DMS153 treated with DMSO at 0.1 percent for 48 hours (cell line): ENCODE measurements at regions not wholly inside any gene's neighbourhood (a gene's known extent, or its start where the extent isn't known, plus 50 kb on each side); places are given as distances from the start of the nearest gene placed in this dataset.
"Not testable (repeated sequence)": the region's sequence is repeated elsewhere in the genome, so short reads cannot be mapped to it uniquely, and the experiment has no call there.

ENCODE experiments used
- DNase-seq: peaks from one replicate; lab custom pipeline; 2025; ENCODE audit not compliant: unreplicated experiment; lab: John Stamatoyannopoulos, UW

DNA sequence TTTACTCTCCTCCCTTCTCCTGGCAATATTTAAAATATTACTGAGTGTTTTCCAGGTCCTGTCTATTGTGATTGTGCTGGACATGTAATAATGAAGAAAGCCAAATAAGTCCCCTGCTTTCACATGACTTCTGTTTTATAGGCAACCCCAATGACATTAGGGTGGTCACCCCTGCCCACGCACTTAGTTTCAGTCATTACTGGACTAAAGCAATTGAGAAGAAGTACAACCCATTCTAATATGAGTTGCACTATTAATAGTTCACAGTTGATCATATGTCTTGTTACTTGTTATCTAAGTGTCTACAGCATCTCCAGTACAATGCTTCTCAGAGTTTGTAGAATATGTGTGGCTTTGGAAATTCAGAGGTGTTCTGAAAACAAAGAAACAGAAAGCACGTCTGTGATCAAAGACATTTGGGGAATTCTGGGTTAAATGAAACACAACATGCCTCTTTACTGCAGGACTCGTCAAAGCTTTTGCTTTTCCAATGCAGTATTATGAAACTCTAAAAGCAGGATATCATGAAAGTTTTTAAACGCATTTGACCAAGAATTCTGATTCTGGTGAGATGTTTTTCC lies 789.5 kb downstream of the DHX35 start:
- DNase-seq = no peak

DNA sequence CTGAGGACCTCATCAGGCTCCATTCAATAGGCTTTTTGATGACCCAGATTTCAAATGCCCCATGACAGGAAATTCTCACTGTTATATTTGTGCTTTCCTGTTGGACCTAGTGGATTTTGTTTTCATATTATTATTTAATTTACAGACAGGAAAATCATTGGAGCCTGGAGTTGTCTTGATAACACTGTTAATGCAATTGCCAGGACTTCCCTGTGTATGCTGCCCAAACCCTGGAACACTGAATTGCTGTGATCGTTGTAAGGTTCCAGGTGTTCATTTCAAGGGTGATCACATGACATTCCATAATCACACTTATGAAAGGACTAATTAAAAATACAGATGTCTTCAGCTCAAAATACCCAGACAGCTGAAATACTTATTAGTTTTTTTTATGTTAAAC lies 783.2 kb downstream of the DHX35 start:
- no peak for DNase-seq

DNA sequence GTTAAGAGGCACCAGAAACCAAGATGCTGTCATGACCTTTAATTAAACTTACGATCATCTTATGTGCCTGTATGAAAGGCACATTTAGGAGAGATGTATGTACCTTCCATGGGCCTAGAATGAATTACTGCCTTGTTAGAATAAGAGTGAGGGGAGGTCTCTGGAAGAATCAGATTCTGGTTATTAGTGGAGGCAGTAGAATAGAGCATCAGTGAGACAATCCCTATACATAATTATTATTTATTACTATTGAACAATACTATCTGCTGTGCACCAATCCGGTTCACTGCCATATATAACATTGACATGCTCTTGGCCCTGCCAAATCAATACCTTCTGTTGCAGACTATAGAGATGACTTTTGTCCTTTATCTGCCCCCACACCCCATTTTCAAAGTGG lies 776.5 kb downstream of the DHX35 start:
- no peak for DNase-seq

DNA sequence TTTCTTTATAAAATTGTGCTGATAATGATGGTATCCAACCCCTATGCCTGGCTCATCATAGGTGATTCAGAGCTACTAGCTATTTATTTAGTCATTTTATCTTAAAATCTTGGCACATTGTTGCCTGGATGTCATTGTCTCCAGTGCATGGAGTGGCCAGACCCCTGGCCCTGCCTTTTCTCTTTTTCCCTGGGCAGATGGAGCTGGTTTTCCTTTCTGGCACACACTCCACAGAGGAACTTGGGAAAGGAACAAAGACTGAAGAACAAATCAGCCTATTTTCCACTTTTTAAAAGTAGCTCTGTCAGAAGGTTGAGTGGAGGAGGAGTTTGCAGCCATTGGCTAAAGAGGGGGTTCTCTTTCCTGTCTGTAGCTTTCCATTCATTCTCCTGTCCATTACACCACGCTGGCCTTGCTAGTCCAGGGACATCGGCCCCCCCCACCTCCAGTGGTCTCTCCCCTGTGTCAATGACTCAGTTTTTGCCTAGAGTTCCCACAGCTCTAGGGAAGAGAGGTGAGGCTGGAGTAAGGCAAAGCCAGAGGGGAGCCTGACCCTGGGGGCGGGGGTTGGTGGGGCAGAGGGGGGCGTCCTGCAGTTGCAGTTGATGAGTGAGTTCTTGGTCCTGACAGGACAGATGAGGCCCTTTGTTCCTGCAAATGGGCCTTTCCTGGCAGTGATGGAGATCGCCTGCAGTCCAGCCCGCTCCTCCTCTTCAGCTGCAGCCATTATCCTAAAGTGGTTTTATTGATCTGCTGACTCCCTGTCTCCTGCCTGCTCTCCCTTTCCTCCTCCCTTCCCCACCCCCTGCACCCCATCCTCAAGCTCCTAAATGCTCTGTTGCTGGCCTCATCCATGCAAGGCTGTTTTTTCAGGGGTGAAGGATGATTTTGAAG lies 774.5 kb downstream of the DHX35 start:
- peak; percentile 31 for DNase-seq

DNA sequence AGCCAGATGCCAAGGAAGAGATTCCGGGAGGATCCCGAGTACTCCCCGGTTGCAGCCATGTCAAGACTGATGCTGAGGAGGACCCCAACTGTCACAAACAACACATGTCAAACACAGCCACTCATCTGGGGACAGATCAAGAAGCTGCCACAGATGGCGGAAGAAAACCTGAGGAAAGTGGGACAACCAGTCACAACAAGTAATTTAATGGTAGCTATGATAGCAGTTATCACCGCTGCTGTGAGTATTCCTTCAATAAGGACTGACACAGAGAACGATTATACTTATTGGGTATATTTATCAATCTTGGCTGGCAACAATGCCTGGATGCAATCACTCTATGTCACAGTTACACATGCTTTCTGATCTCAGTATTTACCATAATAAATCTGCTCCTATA lies 763.4 kb downstream of the DHX35 start:
- not testable (repeated sequence) for DNase-seq

DNA sequence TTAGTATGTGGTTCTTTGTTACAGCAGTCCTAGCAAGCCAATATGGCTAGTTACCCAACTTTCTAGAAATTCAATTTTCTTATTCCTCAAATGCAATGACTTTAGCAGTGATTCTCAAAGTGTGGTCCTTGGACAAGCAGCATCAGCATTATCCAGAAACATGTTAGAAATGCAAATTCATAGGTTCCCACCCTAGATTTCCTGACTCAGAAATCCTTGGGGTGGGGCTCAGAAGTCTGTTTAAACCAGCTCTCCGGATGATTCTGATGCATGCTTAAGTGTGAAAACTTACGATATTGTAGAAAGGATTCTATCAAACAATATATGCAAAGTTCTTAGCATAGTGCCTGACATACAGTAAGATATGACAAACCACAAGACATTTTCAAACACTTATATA lies 757.1 kb downstream of the DHX35 start:
- DNase-seq = no peak

DNA sequence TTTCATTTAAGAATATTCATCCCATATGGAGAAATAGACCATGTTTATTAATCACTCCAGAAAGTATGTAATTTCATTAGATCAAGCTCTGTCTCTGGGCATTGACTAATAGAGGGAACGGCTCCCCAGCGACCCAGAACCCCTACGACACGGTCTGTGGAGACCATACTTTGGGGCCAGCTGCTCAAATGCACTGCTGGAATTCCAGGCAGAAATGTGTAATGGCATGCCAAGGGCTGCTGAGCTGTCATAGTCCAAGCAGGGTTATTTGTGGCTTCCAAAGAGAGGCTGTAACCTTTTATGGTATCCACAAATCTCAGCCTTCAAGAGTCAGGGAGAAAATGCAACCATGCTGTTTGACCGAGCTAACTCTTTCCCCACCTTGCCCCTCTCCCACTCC lies 755.8 kb downstream of the DHX35 start:
- DNase-seq = no peak

DNA sequence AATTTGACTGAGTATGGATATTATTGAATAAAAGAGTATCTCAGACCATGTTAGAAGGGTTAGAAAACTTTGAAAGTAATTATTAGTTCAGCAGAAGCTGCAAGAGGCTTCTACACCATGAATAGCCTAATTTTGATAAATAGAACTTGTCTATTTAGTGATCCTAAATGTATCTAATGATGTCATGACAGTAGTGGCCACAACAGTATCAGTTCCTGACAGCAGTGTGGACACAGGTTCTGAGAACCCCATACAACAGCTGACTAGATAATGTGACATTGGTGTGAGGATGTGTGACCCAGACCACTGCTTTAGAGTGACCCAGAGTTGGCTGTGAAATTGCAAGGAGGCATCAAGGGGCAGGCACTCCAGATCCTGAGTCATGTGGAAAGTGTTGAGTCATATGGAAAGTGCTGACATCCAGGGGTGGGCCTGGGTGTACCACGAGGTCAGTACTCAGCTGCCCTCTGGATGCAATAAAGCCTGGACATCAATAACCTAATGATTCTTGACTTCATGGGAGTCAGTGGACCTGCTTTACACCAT lies 754.7 kb downstream of the DHX35 start:
- no peak for DNase-seq

DNA sequence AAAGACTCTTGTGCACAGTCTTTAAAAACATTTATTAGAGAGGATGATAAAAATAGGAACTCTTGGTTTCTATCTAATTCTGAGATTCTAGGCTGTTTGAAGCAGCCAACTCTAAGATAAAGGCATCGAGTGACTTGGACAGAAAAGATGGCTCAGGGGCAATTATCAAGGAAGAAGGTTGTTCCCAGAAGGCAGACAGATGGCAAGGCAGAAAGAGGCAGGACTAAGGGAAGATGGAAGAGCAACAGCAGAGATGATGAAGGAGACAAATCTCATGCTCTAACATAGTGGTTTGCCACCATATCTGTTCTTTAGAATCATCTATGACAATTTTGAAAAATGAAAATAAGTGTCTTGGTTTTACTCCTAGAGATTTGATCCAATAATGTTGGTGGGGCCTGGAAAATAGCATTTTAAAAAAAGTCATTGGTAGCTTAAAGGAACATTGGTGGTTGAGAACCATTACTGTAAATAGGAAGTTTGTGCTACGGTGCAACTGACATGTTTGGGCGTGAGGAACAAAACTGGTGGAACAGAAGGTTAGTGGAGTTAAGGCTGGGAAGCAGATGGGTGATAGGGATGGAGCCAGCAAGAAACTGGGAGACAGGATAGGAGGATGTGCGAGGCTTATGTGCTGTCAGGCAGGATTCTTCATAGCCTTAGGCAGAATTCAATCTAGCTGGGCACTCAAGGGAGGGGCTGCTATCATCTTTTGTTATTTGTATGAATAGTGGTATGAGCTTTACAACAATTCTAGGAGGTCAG lies 751.1 kb downstream of the DHX35 start:
- DNase-seq = no peak

DNA sequence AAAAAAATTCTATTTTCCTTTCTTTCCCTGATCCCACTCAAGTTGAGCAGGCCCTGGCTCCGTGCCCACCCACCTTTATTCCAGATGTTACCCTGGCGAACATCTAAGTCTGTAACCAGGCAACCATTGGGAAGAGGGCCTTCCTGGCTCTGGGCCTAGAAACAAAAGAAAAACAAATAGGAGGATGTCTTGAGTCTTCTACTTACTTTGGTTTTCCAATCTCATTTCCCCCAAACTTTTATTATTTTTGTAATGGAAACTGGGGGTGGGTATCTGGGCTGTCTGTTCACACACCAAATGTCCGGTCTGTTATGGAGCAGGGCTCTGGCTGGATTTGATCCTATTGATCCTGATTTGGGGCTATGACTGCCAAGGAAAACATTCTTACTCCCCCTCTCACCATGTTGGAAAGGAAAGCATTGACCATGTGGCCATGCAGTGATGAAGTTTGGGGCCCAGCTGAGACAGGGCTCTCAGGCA lies 744.1 kb downstream of the DHX35 start:
- DNase-seq = no peak

DNA sequence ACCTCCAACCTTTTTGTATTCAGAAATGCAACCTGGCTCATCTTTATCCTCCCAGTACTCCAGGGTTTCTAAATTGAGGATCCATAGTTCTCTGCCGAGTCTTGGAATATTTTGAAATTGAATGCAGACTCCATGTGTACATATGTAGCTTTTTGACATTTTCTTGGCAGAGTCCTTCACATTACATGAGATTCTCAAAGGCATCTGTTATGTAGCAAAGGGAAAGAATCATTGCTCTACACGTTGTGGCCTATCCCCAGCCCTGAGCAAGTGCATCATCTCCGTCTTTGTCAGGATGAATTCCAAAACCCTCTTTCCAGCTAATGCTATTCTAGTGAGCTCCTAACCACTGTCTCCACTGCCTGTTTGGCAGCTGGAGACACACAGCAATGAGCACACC lies 742.9 kb downstream of the DHX35 start:
- DNase-seq = no peak

DNA sequence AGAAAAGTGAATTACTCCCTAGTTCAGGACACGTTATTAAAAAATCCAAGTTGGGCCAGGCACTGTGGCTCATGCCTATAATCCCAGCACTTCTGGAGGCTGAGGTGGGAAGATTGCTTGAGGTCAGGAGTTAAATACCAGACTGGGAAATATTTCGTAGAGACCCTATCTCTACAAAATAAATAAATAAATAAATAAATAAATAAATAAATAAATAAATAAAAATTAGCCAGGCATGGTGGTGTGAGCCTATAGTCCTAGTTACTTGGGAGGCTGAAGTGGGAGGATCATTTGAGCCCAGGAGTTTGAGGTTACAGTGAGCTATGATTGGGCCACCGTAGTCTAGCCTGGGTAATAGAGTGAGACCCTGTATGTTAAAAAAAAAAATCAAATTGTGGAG lies 741.2 kb downstream of the DHX35 start:
- not testable (repeated sequence) for DNase-seq

DNA sequence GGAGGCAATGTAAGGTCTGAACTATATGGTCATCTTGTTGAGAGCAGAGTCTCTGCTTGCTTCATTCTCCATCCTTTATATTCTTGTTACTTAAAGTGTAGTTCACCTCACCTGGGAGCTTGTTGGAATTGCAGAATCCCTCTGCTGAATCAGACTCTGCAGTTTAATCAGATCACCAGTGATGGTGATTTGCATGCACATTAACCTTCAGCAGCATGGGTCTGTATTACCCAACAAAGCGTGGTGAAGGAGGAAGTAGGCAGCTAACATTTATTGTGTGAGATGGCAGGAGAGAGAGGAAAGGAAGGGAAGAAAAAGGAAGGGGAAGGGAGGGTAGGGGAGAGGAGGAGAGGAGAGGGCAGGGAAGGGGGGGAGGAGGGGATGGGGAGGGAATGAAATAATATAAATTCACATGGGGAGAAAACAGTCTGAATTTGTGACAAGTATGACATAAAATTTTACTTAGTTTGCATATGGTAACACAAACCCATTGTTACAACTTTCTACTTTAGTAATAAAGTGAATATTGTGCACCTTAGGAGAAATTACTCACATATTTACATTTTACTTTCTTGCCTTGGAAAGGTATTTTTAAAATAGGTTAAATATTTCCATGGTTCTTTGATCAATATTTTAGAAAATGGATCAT lies 740.7 kb downstream of the DHX35 start:
- DNase-seq = no peak

DNA sequence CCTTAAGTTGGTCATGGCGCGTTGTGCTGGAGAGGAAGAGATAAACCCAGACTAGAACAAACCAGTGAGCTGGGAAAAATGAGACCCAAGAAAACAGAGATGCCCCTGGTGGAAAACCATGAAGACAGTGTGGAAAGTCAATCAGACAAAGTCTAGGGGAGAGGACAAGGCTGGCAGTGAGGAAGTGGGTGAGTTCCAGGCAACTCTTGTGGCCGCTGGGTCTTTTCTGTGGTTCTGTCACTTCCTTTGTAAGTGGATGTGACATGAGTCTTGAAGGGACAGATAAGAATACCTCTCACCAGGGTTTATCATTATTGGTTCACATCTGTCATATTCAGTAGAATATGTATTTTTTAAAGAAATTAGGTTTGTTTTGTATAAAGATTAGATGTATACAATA lies 738.4 kb downstream of the DHX35 start:
- no peak for DNase-seq

DNA sequence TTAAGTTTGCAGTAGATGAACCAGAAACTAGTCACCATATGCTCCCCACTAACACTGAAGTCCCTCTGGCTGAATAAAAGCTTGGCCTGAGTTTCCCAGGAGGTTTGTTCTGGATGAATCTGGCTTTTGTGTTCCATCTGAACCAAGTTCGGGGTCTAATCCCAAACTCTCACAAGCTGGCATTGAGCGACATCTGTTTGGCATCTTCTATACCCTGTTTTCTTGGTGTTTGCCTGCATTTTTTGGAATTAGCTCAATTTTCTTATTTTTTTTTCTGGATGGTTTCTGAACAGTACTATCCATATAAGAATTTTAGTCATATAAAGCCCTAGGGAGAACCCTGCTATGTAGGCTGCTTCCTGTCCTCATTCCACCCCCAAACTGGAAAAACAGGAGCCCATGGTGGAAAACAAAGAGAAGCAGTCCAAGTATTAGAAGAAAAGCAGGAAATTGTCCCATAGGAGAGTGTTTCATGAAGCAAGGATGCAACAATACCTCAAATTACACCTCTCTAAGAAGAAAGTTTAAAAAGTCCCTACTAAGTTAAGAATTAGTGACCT lies 737.1 kb downstream of the DHX35 start:
- DNase-seq = no peak

DNA sequence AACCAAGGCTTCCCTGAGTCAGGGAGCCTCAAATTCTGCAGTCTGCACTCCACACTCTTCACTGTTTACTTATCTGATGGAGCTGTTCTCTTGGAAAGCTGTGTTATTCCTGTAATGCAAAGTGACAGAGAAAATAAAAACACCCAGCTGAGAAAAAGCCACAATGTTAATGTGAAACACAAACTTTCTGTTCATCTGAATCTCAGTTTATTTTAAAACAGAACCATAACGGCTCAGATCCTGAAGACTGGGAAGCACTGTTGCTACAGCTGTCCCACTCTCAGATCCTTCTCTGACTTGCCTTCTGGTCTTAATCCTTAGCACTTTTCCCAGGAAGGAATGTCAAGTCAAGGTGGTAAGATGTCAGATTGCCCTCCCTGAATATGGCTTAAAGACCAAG lies 736.6 kb downstream of the DHX35 start:
- no peak for DNase-seq

DNA sequence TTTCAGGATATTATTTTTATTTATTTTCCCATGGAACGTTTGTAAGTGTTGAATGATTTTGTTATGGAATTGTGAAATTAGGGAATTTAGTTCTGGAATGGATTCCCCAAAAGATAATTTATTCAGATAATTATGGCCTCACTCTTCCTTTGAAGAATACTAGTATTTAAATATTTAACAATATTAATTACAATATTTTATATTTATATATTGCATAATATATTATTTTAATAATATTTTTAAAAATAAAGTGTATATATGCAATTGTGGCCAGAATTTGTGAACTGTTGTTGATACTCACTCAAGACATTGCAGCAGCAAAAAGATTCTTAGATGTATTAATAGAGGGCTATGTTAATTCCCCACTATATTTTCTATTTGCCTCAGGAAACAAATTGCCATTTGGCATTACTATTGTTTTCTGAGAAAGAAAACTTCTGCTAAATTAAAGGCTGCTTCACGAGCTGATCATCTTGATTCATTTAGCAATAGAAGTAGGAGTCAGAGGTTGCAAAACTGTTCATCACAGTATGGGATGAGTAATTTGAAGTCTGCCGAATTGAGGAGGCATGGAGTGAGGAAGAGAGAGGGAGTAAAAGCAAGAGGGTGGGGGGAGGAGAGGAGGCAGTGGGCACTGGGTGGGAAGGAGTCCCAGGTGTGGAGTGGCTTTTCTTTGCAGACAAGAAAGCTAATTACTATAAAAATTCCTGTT lies 729.2 kb downstream of the DHX35 start:
- no peak for DNase-seq

DNA sequence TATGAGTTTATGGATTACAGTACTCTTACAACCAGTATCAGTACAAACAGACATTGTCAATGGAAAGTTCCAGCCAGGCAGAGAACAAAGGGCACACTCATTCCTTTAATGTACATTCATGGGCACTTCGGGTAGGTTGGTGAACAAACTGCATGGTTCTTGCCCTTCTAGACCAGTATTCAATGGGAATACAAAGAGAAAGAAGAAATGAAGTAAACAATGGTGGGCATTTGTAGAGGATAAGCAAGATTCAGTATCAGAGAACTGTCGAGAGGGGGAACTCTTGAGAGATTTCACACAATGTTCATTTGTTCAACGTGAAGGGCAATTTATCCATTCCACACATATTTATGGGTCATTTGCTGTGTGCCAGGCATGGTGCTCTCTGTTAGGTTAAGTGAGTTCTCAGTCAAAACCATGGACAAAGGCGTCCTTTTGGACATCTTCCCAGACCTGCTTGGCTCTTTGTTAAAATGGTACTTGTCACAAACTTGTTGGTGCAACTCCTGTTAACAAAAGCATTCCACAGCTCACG lies 714.8 kb downstream of the DHX35 start:
- DNase-seq = no peak

DNA sequence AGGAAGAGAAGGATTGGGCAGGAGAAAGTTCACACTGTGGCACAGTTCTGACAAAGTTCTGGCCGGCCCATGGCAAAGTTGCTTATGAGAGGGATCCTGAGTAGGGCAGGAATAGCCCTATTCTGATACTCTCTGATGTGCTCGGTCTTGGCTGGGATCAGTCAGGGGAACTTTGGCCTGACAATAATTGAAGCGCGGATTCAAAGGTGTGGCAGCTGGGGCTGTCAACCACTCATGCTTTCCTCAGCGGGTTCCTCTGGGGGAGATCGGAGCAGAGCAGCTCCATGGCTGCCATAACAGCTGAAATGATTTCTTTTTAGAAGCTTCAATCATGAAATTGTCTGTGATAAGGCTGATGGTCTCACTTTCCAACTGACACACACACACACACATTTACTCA lies 714.1 kb downstream of the DHX35 start:
- DNase-seq = no peak

DNA sequence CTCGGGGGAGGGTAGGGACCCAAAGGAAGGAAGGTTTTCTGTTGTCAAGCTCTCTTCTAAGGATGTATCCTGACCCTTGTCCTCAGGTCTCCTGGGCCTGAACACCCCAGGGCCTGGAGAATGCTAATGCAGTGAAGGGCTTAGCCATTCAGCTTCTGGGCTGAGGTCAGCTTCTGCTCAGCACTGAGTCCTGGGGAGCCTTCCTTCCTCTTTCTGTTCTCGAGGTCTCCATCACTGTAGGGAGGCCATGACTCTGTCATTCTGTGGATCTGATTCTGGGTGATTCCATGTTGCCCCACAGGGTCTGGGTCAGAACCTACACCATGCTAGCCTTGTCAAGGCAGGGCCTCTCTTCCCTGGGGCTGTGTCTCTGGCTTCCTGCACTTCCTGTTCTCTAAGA lies 712.7 kb downstream of the DHX35 start:
- DNase-seq = no peak
